Ovary (tissue), 7 donors: ENCODE measurements at regions not wholly inside any gene's neighbourhood (a gene's known extent, or its start where the extent isn't known, plus 50 kb on each side); places are given as distances from the start of the nearest gene placed in this dataset.

ENCODE experiments used
- DNase-seq, 5 donors: peaks; one replicate each; pipeline ENCODE4 v3.0.0-alpha.2; 2019 to 2020
- H3K27ac ChIP-seq, 2 donors: fragments of 200-600 bp; one replicate each; pipeline versions ENCODE4 v1.5.1 to v1.8.0; 2019 to 2022
- H3K27me3 ChIP-seq: fragments of 200-600 bp; one replicate; pipeline ENCODE4 v1.8.0; 2022
- H3K36me3 ChIP-seq: fragments of 200-600 bp; sonication (generic); one replicate; pipeline ENCODE4 v1.5.1; 2019
- H3K4me1 ChIP-seq: one replicate; pipeline ENCODE4 v1.8.1; 2013; ENCODE audit warnings: mild to moderate bottlenecking, moderate library complexity; ENCODE audit not compliant: insufficient read depth
- H3K4me3 ChIP-seq: fragments of 200-600 bp; sonication (generic); one replicate; pipeline ENCODE4 v1.5.1; 2017
- H3K9me3 ChIP-seq, 2 donors: fragments of 200-600 bp in 1 of 2; sonication (generic) in 1 of 2; one replicate each; pipeline versions ENCODE4 v1.5.1 to v1.8.1; 2013 to 2019; ENCODE audit warnings: mild to moderate bottlenecking in 1 of 2, moderate library complexity in 1 of 2
- CTCF ChIP-seq, 3 donors: fragments of 450-650 bp in 2 of 3; fragments of 200-600 bp in 1 of 3; IDR thresholded peaks; one replicate each; pipeline versions ENCODE4 v1.5.1 to v1.8.0; 2016 to 2022; ENCODE audit warnings: antibody characterized with exemption in 3 of 3, mild to moderate bottlenecking in 1 of 3
- EP300 ChIP-seq: sonication (generic); formaldehyde crosslinking; IDR thresholded peaks from one replicate; pipeline ENCODE4 v1.6.1; 2017; ENCODE audit warnings: antibody characterized with exemption
- POLR2A ChIP-seq: fragments of 450-650 bp; IDR thresholded peaks from one replicate; pipeline ENCODE4 v1.6.1; 2017; ENCODE audit warnings: antibody characterized with exemption, mild to moderate bottlenecking, moderate library complexity
- WGBS, 3 donors: extraction: QIAGEN DNeasy Blood & Tissue Kit in 1 of 3; methylation state at CpG; one replicate each; pipeline versions ENCODE4 v1.1.5 to v1.1.7; 2013 to 2017; 5-methylcytosine and 5-hydroxymethylcytosine counted together
- intact Hi-C, 4 donors: fragments of 100-400 bp; cut with DNase I; formaldehyde crosslinking; loops; one replicate each; pipeline versions ENCODE4 v1.11.0 to v1.15.1; 2022 to 2023
- donor health status: DM: no; HTN: no; CAD: no; lungs with moderate emphysema.
- donor health status: DM: no; HTN: no; CAD: no.
- donor health status: Bipolar disorder and iron deficiency.
- donor health status: DM: no; HTN: no; CAD: no.
- donor health status: DM: yes; HTN: yes; CAD: no.

GRCh38 chr10:92766451-92766850 lies 76.7 kb downstream of the HHEX start:
- Histone ChIP-seq H3K27ac (no peak overlapping the region), H3K4me3 (no peak overlapping the region), H3K36me3 (no peaks in the 10 kb centered on the region), H3K9me3 (no peaks in the 10 kb centered on the region), H3K27me3 (no peaks in the 10 kb centered on the region), H3K4me1 (no peaks in the 10 kb centered on the region)
- intact Hi-C loops: no loop called here
- no peak for TF ChIP-seq CTCF (IDR thresholded peaks at IDR 0.05)
- no peak for TF ChIP-seq POLR2A
- TF ChIP-seq EP300: no peak
- WGBS, 3 donors: 95 to 100% (median 97%) methylated on average over 2 of the region's 2 CpGs
- no peak for DNase-seq

- Histone ChIP-seq H3K4me1 (no peaks in the 10 kb centered on the region), H3K4me3 (no peak overlapping the region), H3K36me3 (no peaks in the 10 kb centered on the region), H3K27me3 (no peaks in the 10 kb centered on the region), H3K27ac (no peak overlapping the region), H3K9me3 (no peaks in the 10 kb centered on the region)
- TF ChIP-seq CTCF (IDR thresholded peaks at IDR 0.05): no peak
- TF ChIP-seq EP300: no peak
- no peak for TF ChIP-seq POLR2A
- 94 to 96% (median 94%) methylated on average over 1 of the region's 1 CpG for WGBS, 3 donors
- DNase-seq: no peak
- intact Hi-C loops: no loop called here
Measured at GRCh38 chr10:92768104-92768503, 78.3 kb downstream of the HHEX start.

GRCh38 chr10:92773776-92774175 lies 74.5 kb upstream of the EXOC6 start:
- intact Hi-C loops: no loop called here
- Histone ChIP-seq H3K36me3 (no peaks in the 10 kb centered on the region), H3K27ac (no peak overlapping the region), H3K9me3 (no peaks in the 10 kb centered on the region), H3K4me1 (no peaks in the 10 kb centered on the region), H3K27me3 (no peaks in the 10 kb centered on the region), H3K4me3 (no peak overlapping the region)
- TF ChIP-seq CTCF (IDR thresholded peaks at IDR 0.05) (no peak), POLR2A (no peak), EP300 (no peak)
- DNase-seq: no peak

GRCh38 chr10:92778091-92778490 lies 70.2 kb upstream of the EXOC6 start:
- Histone ChIP-seq H3K4me3 (no peak overlapping the region), H3K27ac (no peak overlapping the region), H3K4me1 (no peaks in the 10 kb centered on the region), H3K36me3 (no peaks in the 10 kb centered on the region), H3K9me3 (no peaks in the 10 kb centered on the region), H3K27me3 (no peaks in the 10 kb centered on the region)
- DNase-seq: no peak
- 80 to 90% (median 81%) methylated on average over 1 of the region's 1 CpG for WGBS, 3 donors
- TF ChIP-seq CTCF (IDR thresholded peaks at IDR 0.05): no peak
- TF ChIP-seq EP300: no peak
- no peak for TF ChIP-seq POLR2A
- intact Hi-C loops: no loop called here

- no peak overlapping the region for H3K27ac ChIP-seq
Measured at GRCh38 chr10:92785118-92785517, 63.2 kb upstream of the EXOC6 start.

More at GRCh38 chr10:92785118-92785517, 63.2 kb upstream of the EXOC6 start:
- Histone ChIP-seq H3K27me3 (no peaks in the 10 kb centered on the region), H3K4me3 (no peak overlapping the region), H3K36me3 (no peaks in the 10 kb centered on the region), H3K9me3 (no peaks in the 10 kb centered on the region), H3K4me1 (no peaks in the 10 kb centered on the region)
- no peak for DNase-seq
- intact Hi-C loops: no loop called here
- 64 to 72% (median 65%) methylated on average over 7 of the region's 7 CpGs for WGBS, 3 donors
- TF ChIP-seq EP300 (no peak), POLR2A (no peak), CTCF (IDR thresholded peaks at IDR 0.05) (no peak)
